ENCODE measurements at regions not wholly inside any gene's neighbourhood (a gene's known extent, or its start where the extent isn't known, plus 50 kb on each side); places are given as distances from the start of the nearest gene placed in this dataset.

GRCh38 chr13:79141082-79141481 is 265.0 kb downstream of the RBM26 start:
- TF ChIP-seq POLR2A (IDR thresholded peaks at IDR 0.05), result no peak
- no peak for TF ChIP-seq CTCF (IDR thresholded peaks at IDR 0.05)

All from adrenal gland (tissue), 5 donors.